ENCODE measurements at regions not wholly inside any gene's neighbourhood (a gene's known extent, or its start where the extent isn't known, plus 50 kb on each side); places are given as distances from the start of the nearest gene placed in this dataset.
A peak's percentile ranks its signal among the peaks of the same experiment; 100 is the strongest.

- no peak for ATAC-seq
- Histone ChIP-seq H3K27ac (ENCODE audit: low read depth) (no peak overlapping the region), H2AFZ (peak overlapping the region; percentile 53; the same call in 1 of the 2 replicates), H3K9me2 (ENCODE audit: insufficient read depth) (no peaks in the 10 kb centered on the region), H3K4me2 (no peak overlapping the region), H3K36me3 (ENCODE audit: insufficient read depth) (no peaks in the 10 kb centered on the region), H3F3A (replicated peaks; ENCODE audit: low read depth) (no peaks in the 10 kb centered on the region), H4K20me1 (replicated peaks; ENCODE audit: insufficient read depth) (no peaks in the 10 kb centered on the region), H3K4me3 (no peak overlapping the region), H3K4me1 (ENCODE audit: insufficient read depth) (peaks cover 5% of the 10 kb centered on the region; the same call in 1 of the 2 replicates), H3K79me2 (replicated peaks; ENCODE audit: insufficient read depth) (no peaks in the 10 kb centered on the region), H3K27me3 (ENCODE audit: insufficient read depth) (no peaks in the 10 kb centered on the region)
- no peak for DNase-seq (ENCODE audit: low spot score)
- Mint-ChIP-seq H3K9me3 (no peaks in the 10 kb centered on the region), H3K27me3 (ENCODE audit: insufficient read depth, low read depth, poor library complexity) (peaks cover 6% of the 10 kb centered on the region), H3K27ac (no peak overlapping the region), H3K4me1 (peaks cover 6% of the 10 kb centered on the region), H3K4me3 (no peak overlapping the region), H3K36me3 (ENCODE audit: low read depth) (no peaks in the 10 kb centered on the region)
- no peak for TF ChIP-seq ZNF331 (CRISPR knock-in tag; IDR thresholded peaks at IDR 0.05; ENCODE audit: low read depth)
- no peak for TF ChIP-seq STAT1 (IDR thresholded peaks at IDR 0.05; ENCODE audit: unreplicated experiment)
- TF ChIP-seq EZH2phosphoT487 (IDR thresholded peaks at IDR 0.05; ENCODE audit: unreplicated experiment) = no peak
- TF ChIP-seq CREB1 (CRISPR knock-in tag; IDR thresholded peaks at IDR 0.05; ENCODE audit: low read depth) = no peak
- no peak for TF ChIP-seq EZH2 (IDR thresholded peaks at IDR 0.05; ENCODE audit: low read depth, unreplicated experiment)
- TF ChIP-seq ZNF114 (CRISPR knock-in tag; IDR thresholded peaks at IDR 0.05) = no peak
- TF ChIP-seq, protein P1, sequence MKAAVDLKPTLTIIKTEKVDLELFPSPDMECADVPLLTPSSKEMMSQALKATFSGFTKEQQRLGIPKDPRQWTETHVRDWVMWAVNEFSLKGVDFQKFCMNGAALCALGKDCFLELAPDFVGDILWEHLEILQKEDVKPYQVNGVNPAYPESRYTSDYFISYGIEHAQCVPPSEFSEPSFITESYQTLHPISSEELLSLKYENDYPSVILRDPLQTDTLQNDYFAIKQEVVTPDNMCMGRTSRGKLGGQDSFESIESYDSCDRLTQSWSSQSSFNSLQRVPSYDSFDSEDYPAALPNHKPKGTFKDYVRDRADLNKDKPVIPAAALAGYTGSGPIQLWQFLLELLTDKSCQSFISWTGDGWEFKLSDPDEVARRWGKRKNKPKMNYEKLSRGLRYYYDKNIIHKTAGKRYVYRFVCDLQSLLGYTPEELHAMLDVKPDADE (IDR thresholded peaks at IDR 0.05) = no peak
- TF ChIP-seq ZNF462 (CRISPR knock-in tag; IDR thresholded peaks at IDR 0.05) = no peak
- no peak for TF ChIP-seq POLR2AphosphoS5 (IDR thresholded peaks at IDR 0.05; ENCODE audit: low read depth)
- TF ChIP-seq CTCF (conservative IDR thresholded peaks at IDR 0.05; ENCODE audit: low read depth in 2 of 2) = no peak
- TF ChIP-seq REST (IDR thresholded peaks at IDR 0.05; ENCODE audit: unreplicated experiment) = no peak
- TF ChIP-seq JUNB (IDR thresholded peaks at IDR 0.05; ENCODE audit: unreplicated experiment) = no peak
- TF ChIP-seq NANOG (IDR thresholded peaks at IDR 0.05; ENCODE audit: borderline replicate concordance) = no peak
These were observed 140.0 kb upstream of the RAI14 start for GRCh38 chr5:34516166-34516565.

Data from GM23338 (cell line).